GM23338 (cell line): ENCODE measurements at regions not wholly inside any gene's neighbourhood (a gene's known extent, or its start where the extent isn't known, plus 50 kb on each side); places are given as distances from the start of the nearest gene placed in this dataset.

Source experiments
- ATAC-seq: fragments of 200-7000 bp; cut with Tn5 transposase; 3 replicates; pipeline ENCODE4 v1.9.1; 2020
- DNase-seq: peaks from one replicate; pipeline ENCODE4 v3.0.0-alpha.2; 2015; ENCODE audit warnings: low spot score
- H2AFZ ChIP-seq: fragments of 200-600 bp; sonication (generic); 2 replicates; pipeline ENCODE4 v1.8.0; 2016; ENCODE audit warnings: antibody characterized with exemption, mild to moderate bottlenecking, moderate library complexity
- H3F3A ChIP-seq: fragments of 200-600 bp; sonication (generic); replicated peaks from 2 replicates; pipeline ENCODE4 v1.8.0; 2017; ENCODE audit warnings: antibody characterized with exemption, mixed run types, low read depth
- H3K27ac ChIP-seq: fragments of 200-600 bp; sonication (generic); 2 replicates; pipeline ENCODE4 v1.6.1; 2016; ENCODE audit warnings: low read depth
- H3K27me3 ChIP-seq: fragments of 200-600 bp; sonication (generic); 2 replicates; pipeline ENCODE4 v1.8.0; 2016; ENCODE audit warnings: mild to moderate bottlenecking, mixed run types, moderate library complexity; ENCODE audit not compliant: insufficient read depth
- H3K36me3 ChIP-seq: fragments of 200-600 bp; sonication (generic); 2 replicates; pipeline ENCODE4 v1.8.0; 2016; ENCODE audit warnings: mild to moderate bottlenecking; ENCODE audit not compliant: insufficient read depth
- H3K4me1 ChIP-seq: fragments of 200-600 bp; sonication (generic); 2 replicates; pipeline ENCODE4 v1.8.0; 2016; ENCODE audit warnings: mild to moderate bottlenecking, moderate library complexity; ENCODE audit not compliant: insufficient read depth
- H3K4me2 ChIP-seq: fragments of 200-600 bp; sonication (generic); 2 replicates; pipeline ENCODE4 v1.7.1; 2017; ENCODE audit warnings: mixed run types
- H3K4me3 ChIP-seq: fragments of 200-600 bp; sonication (generic); 2 replicates; pipeline ENCODE4 v1.6.1; 2016; ENCODE audit warnings: mixed run types
- H3K79me2 ChIP-seq: fragments of 200-600 bp; sonication (generic); replicated peaks from 2 replicates; pipeline ENCODE4 v1.8.0; 2017; ENCODE audit warnings: mild to moderate bottlenecking; ENCODE audit not compliant: insufficient read depth
- H3K9me2 ChIP-seq: fragments of 200-600 bp; sonication (generic); 2 replicates; pipeline ENCODE4 v1.8.0; 2017; ENCODE audit not compliant: insufficient read depth
- H4K20me1 ChIP-seq: fragments of 200-600 bp; sonication (generic); replicated peaks from 2 replicates; pipeline ENCODE4 v1.8.0; 2017; ENCODE audit warnings: mild to moderate bottlenecking; ENCODE audit not compliant: insufficient read depth
- H3K27ac Mint-ChIP-seq: 2 replicates; pipeline ENCODE4 v1.8.0; 2020; ENCODE audit warnings: inconsistent platforms, mild to moderate bottlenecking, moderate library complexity, mixed read lengths
- H3K27me3 Mint-ChIP-seq: 3 replicates; pipeline ENCODE4 v1.8.0; 2022; ENCODE audit warnings: low read depth, mild to moderate bottlenecking, moderate library complexity, mixed read lengths, inconsistent platforms; ENCODE audit not compliant: insufficient read depth, poor library complexity
- H3K36me3 Mint-ChIP-seq: 3 replicates; pipeline ENCODE4 v1.8.0; 2021; ENCODE audit warnings: low read depth, mild to moderate bottlenecking, inconsistent platforms, moderate library complexity, mixed read lengths
- H3K4me1 Mint-ChIP-seq: 3 replicates; pipeline ENCODE4 v1.8.0; 2020; ENCODE audit warnings: mild to moderate bottlenecking, inconsistent platforms, mixed read lengths
- H3K4me3 Mint-ChIP-seq: 3 replicates; pipeline ENCODE4 v1.8.0; 2021; ENCODE audit warnings: moderate library complexity, mild to moderate bottlenecking, inconsistent platforms, mixed read lengths
- H3K9me3 Mint-ChIP-seq: 3 replicates; pipeline ENCODE4 v1.8.0; 2020; ENCODE audit warnings: moderate library complexity, mild to moderate bottlenecking, inconsistent platforms, mixed read lengths
- CREB1 ChIP-seq: fragments of 250-450 bp; sonication (Bioruptor Pico); IDR thresholded peaks from 2 replicates; pipeline ENCODE4 v1.5.0; 2020; ENCODE audit warnings: low read depth, mild to moderate bottlenecking, moderate library complexity
- EZH2 ChIP-seq: fragments of 200-600 bp; sonication (generic); IDR thresholded peaks from one replicate; pipeline ENCODE4 v1.8.0; 2017; ENCODE audit warnings: antibody characterized with exemption, mild to moderate bottlenecking, low read depth; ENCODE audit not compliant: unreplicated experiment
- EZH2phosphoT487 ChIP-seq: fragments of 200-600 bp; sonication (generic); IDR thresholded peaks from one replicate; pipeline ENCODE4 v1.8.1; 2018; ENCODE audit warnings: antibody characterized with exemption; ENCODE audit not compliant: unreplicated experiment
- NANOG ChIP-seq: IDR thresholded peaks from 2 replicates; pipeline ENCODE4 v1.6.1; 2016; ENCODE audit warnings: antibody characterized with exemption, borderline replicate concordance
- POLR2AphosphoS5 ChIP-seq: IDR thresholded peaks from 2 replicates; pipeline ENCODE4 v1.6.1; 2016; ENCODE audit warnings: antibody characterized with exemption, low read depth
- STAT1 ChIP-seq: IDR thresholded peaks from one replicate; pipeline ENCODE4 v1.6.1; 2016; ENCODE audit warnings: antibody characterized with exemption; ENCODE audit not compliant: unreplicated experiment
- ZNF114 ChIP-seq: fragments of 250-450 bp; sonication (Bioruptor Pico); IDR thresholded peaks from 2 replicates; pipeline ENCODE4 v1.5.0; 2020; ENCODE audit warnings: mild to moderate bottlenecking, moderate library complexity
- ZNF331 ChIP-seq: fragments of 250-450 bp; sonication (Bioruptor Pico); IDR thresholded peaks from 2 replicates; pipeline ENCODE4 v1.5.0; 2020; ENCODE audit warnings: low read depth, mild to moderate bottlenecking, moderate library complexity
- TF ChIP-seq, protein P1 (sequence below), 2 experiments: fragments of 200-600 bp in 1 of 2; sonication (generic) in 1 of 2; conservative IDR thresholded peaks; 2 replicates each; pipeline versions ENCODE4 v1.5.1 to v1.6.1; 2016 to 2017; ENCODE audit warnings: antibody characterized with exemption in 2 of 2, low read depth in 2 of 2, mild to moderate bottlenecking in 2 of 2, moderate library complexity in 1 of 2
- TF ChIP-seq, protein P2 (sequence below): IDR thresholded peaks from 2 replicates; pipeline ENCODE4 v1.6.1; 2016; ENCODE audit warnings: antibody characterized with exemption
- TF ChIP-seq, protein P3 (sequence below): fragments of 250-450 bp; sonication (Bioruptor Pico); IDR thresholded peaks from 2 replicates; pipeline ENCODE4 v1.5.0; 2020; ENCODE audit warnings: mild to moderate bottlenecking, moderate library complexity

DNA sequence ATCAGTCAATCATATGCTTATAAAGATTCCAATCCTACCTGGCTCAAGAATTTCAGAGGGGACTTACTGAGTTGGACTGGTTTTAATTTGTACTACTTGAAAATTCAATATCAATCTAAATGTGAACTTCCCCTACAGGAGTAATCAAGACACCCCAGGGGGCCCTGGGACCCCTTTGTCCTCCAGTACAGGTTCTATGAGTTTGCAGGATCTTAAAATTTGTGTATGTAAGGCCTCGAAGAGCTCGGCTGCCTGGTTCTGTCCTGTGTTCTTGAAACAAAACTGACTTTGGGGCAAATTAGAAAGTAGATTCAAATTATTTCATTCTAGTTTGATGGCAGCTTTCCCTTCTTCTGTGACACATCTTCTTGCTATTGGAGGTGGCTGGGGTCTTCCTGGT lies 261.3 kb downstream of the KCNRG start:
- Histone ChIP-seq H2AFZ (no peak overlapping the region), H3K79me2 (no peaks in the 10 kb centered on the region), H3K27me3 (no peaks in the 10 kb centered on the region), H4K20me1 (no peaks in the 10 kb centered on the region), H3K4me1 (peaks cover 25% of the 10 kb centered on the region), H3K27ac (no peak overlapping the region; the same call in 1 of the 2 replicates), H3K9me2 (0 out of 2 replicates have a peak, but pooled peaks cover 2% of the 10 kb centered on the region), H3F3A (no peaks in the 10 kb centered on the region), H3K4me3 (peak overlapping the region; percentile 2; the same call in 1 of the 2 replicates), H3K36me3 (no peaks in the 10 kb centered on the region), H3K4me2 (peak overlapping the region; percentile 64)
- Mint-ChIP-seq H3K36me3 (peaks cover 8% of the 10 kb centered on the region; the same call in 2 of the 3 replicates), H3K27me3 (peaks cover 3% of the 10 kb centered on the region), H3K4me3 (no peak overlapping the region), H3K27ac (peak overlapping the region; percentile 5), H3K9me3 (peaks cover 8% of the 10 kb centered on the region; the same call in 1 of the 3 replicates), H3K4me1 (peaks cover 40% of the 10 kb centered on the region)
- TF ChIP-seq CREB1 (CRISPR knock-in tag) (no peak), STAT1 (no peak), NANOG (no peak), ZNF331 (no peak), EZH2 (no peak), EZH2phosphoT487 (no peak), ZNF114 (CRISPR knock-in tag) (no peak), POLR2AphosphoS5 (no peak)
- TF ChIP-seq, protein P1, sequence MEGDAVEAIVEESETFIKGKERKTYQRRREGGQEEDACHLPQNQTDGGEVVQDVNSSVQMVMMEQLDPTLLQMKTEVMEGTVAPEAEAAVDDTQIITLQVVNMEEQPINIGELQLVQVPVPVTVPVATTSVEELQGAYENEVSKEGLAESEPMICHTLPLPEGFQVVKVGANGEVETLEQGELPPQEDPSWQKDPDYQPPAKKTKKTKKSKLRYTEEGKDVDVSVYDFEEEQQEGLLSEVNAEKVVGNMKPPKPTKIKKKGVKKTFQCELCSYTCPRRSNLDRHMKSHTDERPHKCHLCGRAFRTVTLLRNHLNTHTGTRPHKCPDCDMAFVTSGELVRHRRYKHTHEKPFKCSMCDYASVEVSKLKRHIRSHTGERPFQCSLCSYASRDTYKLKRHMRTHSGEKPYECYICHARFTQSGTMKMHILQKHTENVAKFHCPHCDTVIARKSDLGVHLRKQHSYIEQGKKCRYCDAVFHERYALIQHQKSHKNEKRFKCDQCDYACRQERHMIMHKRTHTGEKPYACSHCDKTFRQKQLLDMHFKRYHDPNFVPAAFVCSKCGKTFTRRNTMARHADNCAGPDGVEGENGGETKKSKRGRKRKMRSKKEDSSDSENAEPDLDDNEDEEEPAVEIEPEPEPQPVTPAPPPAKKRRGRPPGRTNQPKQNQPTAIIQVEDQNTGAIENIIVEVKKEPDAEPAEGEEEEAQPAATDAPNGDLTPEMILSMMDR (conservative IDR thresholded peaks at IDR 0.05; ENCODE audit: low read depth in 2 of 2) = no peak
- TF ChIP-seq, protein P2, sequence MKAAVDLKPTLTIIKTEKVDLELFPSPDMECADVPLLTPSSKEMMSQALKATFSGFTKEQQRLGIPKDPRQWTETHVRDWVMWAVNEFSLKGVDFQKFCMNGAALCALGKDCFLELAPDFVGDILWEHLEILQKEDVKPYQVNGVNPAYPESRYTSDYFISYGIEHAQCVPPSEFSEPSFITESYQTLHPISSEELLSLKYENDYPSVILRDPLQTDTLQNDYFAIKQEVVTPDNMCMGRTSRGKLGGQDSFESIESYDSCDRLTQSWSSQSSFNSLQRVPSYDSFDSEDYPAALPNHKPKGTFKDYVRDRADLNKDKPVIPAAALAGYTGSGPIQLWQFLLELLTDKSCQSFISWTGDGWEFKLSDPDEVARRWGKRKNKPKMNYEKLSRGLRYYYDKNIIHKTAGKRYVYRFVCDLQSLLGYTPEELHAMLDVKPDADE = no peak
- TF ChIP-seq, protein P3, sequence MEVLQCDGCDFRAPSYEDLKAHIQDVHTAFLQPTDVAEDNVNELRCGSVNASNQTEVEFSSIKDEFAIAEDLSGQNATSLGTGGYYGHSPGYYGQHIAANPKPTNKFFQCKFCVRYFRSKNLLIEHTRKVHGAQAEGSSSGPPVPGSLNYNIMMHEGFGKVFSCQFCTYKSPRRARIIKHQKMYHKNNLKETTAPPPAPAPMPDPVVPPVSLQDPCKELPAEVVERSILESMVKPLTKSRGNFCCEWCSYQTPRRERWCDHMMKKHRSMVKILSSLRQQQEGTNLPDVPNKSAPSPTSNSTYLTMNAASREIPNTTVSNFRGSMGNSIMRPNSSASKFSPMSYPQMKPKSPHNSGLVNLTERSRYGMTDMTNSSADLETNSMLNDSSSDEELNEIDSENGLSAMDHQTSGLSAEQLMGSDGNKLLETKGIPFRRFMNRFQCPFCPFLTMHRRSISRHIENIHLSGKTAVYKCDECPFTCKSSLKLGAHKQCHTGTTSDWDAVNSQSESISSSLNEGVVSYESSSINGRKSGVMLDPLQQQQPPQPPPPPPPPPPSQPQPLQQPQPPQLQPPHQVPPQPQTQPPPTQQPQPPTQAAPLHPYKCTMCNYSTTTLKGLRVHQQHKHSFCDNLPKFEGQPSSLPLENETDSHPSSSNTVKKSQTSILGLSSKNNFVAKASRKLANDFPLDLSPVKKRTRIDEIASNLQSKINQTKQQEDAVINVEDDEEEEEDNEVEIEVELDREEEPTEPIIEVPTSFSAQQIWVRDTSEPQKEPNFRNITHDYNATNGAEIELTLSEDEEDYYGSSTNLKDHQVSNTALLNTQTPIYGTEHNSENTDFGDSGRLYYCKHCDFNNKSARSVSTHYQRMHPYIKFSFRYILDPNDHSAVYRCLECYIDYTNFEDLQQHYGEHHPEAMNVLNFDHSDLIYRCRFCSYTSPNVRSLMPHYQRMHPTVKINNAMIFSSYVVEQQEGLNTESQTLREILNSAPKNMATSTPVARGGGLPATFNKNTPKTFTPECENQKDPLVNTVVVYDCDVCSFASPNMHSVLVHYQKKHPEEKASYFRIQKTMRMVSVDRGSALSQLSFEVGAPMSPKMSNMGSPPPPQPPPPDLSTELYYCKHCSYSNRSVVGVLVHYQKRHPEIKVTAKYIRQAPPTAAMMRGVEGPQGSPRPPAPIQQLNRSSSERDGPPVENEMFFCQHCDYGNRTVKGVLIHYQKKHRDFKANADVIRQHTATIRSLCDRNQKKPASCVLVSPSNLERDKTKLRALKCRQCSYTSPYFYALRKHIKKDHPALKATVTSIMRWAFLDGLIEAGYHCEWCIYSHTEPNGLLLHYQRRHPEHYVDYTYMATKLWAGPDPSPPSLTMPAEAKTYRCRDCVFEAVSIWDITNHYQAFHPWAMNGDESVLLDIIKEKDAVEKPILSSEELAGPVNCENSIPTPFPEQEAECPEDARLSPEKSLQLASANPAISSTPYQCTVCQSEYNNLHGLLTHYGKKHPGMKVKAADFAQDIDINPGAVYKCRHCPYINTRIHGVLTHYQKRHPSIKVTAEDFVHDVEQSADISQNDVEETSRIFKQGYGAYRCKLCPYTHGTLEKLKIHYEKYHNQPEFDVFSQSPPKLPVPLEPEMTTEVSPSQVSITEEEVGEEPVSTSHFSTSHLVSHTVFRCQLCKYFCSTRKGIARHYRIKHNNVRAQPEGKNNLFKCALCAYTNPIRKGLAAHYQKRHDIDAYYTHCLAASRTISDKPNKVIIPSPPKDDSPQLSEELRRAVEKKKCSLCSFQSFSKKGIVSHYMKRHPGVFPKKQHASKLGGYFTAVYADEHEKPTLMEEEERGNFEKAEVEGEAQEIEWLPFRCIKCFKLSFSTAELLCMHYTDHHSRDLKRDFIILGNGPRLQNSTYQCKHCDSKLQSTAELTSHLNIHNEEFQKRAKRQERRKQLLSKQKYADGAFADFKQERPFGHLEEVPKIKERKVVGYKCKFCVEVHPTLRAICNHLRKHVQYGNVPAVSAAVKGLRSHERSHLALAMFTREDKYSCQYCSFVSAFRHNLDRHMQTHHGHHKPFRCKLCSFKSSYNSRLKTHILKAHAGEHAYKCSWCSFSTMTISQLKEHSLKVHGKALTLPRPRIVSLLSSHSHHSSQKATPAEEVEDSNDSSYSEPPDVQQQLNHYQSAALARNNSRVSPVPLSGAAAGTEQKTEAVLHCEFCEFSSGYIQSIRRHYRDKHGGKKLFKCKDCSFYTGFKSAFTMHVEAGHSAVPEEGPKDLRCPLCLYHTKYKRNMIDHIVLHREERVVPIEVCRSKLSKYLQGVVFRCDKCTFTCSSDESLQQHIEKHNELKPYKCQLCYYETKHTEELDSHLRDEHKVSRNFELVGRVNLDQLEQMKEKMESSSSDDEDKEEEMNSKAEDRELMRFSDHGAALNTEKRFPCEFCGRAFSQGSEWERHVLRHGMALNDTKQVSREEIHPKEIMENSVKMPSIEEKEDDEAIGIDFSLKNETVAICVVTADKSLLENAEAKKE (CRISPR knock-in tag) = no peak
- ATAC-seq = peak; percentile 66
- DNase-seq = peak; percentile 67
